ENCODE measurements at regions not wholly inside any gene's neighbourhood (a gene's known extent, or its start where the extent isn't known, plus 50 kb on each side); places are given as distances from the start of the nearest gene placed in this dataset.
"Not testable (repeated sequence)": the region's sequence is repeated elsewhere in the genome, so short reads cannot be mapped to it uniquely, and the experiment has no call there.

DNA sequence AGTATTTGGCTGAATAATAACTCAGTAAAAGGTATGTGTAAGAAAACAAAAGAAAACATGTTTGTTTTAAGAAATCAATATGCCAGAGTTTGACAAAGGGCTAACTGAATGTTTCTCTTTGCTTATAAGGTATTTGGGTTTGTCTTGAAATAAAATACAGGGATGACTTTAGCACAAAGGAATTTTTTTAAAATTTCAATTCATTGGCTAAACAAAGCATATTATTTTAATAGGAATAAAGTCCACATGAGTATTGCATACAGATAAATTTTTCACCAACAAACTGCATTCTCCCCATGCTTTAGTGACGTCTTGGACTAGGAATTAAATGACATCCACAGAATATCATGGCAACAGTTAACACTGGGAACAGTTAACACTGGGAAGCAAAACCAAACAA lies 480.0 kb upstream of the JAG1 start:
- DNase-seq, result no peak

GRCh38 chr20:11155156-11155756 lies 481.5 kb upstream of the JAG1 start:
- DNase-seq, result no peak

GRCh38 chr20:11156922-11157321 lies 483.1 kb upstream of the JAG1 start:
- no peak for DNase-seq

DNA sequence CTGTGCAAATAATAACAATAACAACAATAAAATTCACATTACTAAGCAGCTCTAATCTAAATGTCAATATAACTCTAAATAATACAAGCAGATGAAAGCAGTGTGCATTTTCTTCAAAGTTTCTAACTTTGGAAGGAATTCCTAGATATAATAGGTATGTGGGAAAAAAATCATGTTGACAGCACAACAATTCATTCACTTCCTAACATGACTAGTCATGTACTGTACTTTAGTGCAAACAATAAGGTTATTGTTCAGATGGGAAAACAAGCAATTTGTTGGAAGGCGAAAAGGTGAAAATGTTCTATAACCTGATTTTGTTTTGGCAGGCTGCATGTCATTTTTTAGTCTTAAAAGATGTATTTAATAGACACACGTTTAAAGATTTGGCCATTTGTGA lies 484.3 kb upstream of the JAG1 start:
- no peak for DNase-seq

GRCh38 chr20:11158589-11158988 lies 484.8 kb upstream of the JAG1 start:
- DNase-seq, result no peak

GRCh38 chr20:11159728-11160127 lies 485.9 kb upstream of the JAG1 start:
- no peak for DNase-seq

DNA sequence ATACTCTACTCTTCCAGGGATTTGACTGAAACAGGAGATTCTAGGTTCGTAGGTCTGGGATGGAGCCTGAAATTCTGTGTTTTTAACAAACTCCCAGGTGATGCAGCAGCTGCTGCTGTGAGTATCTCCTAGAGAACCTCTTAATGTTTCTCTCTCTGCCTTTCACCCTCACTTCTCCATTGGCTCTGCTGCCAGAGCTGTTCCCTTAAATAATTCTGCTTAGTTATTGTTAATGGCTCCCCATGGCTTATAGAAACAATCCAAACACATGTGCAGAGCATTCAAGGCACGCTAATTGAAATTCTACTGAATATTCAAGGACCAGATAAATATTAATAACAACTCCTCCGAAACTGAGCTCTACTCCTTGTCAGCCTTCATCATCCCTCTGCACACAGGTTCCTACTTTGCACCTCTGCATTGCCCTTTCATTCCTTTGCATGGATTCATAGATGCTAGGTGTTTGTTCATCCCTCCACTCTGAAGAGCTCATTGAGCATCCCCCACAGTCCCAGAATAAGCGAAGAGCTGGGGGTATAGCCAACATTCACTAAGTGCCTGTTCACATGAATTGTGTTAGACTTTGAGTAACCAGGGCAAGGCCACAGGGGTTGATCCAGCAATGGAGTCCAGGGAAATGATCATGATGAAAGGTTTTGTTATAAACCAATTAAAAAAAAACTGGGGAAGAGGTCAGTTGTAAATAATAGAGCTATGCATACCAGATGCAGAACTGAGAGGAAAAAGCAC lies 488.4 kb upstream of the JAG1 start:
- DNase-seq, result no peak

GRCh38 chr20:11165789-11166188 lies 492.0 kb upstream of the JAG1 start:
- no peak for DNase-seq

DNA sequence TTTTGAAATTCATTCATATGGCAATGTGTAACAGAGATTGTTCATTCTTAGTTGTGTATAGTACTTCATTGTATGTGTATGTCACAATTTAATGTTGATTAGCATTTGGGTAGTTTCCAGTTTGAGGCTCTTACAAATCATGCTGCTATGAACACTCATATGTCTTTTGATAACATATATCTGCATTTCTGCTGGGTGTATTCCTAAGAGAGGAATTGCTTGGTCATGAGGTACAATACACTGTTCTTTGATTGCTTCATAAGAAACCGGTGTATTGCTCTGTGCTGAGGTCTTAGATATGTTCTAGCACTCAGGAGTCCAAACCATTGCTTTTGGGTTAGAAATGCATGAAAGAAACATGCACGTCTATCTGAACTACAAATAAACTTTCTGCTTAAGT lies 492.9 kb upstream of the JAG1 start:
- DNase-seq, result no peak

GRCh38 chr20:11168026-11168425 lies 494.2 kb upstream of the JAG1 start:
- DNase-seq, result no peak

GRCh38 chr20:11170025-11170424 lies 496.2 kb upstream of the JAG1 start:
- no peak for DNase-seq

DNA sequence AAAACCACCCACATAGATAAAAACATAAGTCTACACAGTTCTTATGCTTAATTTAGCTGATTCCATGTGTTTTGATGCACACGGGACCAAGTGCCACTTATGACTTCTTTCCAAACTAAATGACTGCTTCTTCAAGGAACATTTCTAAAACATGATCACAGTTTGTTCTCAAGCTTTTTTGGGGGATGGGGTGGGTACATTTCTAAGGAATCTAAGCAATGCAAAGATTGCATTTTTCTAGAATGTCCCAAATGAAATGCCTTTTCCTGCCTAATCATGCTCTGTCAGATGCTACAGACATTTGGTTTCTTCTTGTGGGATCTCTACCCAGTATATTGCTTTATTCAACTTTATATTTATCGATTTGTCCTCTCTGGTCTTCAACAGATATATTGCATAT lies 496.8 kb upstream of the JAG1 start:
- DNase-seq, result no peak

- DNase-seq, result no peak
Observed at GRCh38 chr20:11172881-11173280, 499.1 kb upstream of the JAG1 start.

- DNase-seq, result no peak
Observed at GRCh38 chr20:11173916-11174315, 500.1 kb upstream of the JAG1 start.

- no peak for DNase-seq
Observed at GRCh38 chr20:11174861-11175260, 501.1 kb upstream of the JAG1 start.

DNA sequence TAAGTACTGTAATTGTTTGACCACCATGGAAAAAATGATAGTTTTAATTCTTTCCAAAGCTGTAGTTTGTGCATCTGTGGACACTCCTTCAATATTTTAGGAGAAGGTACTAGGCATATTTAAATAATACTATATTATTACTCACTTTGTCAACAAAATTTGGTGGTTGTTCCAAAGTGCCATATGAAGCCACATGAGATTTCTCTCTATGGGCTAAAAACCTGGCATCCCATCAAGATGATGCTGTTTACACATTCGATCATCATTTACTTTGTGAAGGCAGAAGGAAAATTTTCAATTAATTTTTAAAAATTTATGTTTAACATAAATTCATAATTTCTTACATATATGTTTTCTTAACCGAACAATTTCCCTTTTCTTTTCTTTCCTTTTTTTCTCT lies 502.6 kb upstream of the JAG1 start:
- DNase-seq, result no peak

- DNase-seq, result no peak
Observed at GRCh38 chr20:11178946-11179654, 505.3 kb upstream of the JAG1 start.

DNA sequence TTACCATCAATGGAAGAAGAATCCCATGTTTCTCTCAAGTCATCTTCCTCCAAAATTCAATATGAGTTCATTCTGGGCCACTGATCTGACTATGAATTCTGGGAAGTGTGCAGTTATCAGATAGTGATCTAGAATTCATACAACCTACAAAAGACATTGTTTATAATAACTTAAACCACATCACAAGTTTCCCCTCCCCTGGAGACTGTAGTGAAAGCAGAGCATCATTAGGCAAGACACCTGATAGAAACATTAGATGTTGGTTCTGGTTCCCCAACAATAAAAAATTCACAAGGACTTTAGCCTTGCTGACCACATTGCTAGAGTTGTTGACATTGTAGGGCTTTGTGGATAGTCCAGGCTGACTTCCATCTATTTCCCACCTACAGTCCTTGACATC lies 506.4 kb upstream of the JAG1 start:
- no peak for DNase-seq

GRCh38 chr20:11181129-11181528 lies 507.3 kb upstream of the JAG1 start:
- DNase-seq, result not testable (repeated sequence)

GRCh38 chr20:11181966-11182365 lies 508.2 kb upstream of the JAG1 start:
- DNase-seq, result no peak

DNA sequence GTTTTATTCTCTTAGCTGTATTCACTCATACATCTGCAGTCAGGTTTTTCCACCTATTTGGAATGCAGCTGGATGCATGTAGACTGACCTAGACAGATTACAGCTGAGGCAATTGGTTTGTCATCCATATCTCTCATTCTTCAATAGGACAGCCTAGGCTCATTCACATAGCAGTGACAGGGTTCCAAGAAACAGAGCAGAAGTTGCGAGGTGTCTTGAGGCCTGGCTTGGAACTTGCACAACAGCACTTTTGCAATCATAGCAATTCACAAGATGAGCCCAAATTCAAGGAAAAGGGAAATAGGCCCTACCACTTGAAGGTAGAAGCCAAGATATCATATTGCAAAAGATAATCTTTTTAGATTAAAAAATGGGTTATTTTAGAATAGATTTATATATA lies 508.9 kb upstream of the JAG1 start:
- DNase-seq, result no peak

- DNase-seq, result no peak
Observed at GRCh38 chr20:11186301-11187008, 512.7 kb upstream of the JAG1 start.

DNA sequence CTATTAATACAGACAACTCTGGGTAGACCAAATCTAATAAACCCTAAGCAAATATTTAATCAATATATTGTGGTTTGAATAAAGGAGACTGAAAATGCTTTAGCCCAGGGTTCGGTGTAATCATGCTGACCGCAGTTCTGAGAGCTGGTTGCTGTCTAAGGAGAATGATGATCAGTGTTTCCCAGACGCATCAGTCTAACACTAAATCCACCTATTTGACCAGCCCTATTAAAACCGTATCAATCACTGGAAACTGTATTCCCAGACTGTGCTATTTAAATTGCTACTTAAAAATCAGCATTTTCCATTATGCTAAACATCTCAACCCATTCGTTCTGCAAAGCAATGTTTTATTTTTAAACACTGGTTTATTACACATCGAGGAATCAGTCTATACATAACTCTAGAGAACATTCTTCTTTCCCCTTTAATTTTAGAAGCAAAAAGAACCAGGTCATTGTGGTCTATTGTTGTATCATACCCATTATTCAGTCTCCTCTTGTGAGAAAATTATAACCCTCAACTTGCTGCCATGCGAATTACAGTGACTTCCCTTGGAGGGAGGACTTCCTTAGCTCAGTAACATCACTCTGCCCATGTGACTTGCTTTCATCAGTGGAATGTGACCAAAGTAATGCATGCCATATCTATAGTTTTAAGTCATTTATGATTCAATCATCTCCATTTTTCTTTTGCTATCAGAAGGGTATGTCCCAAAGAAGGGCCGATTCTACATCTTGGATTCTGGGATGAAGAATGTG lies 515.2 kb upstream of the JAG1 start:
- DNase-seq, result no peak
